ENCODE measurements at regions not wholly inside any gene's neighbourhood (a gene's known extent, or its start where the extent isn't known, plus 50 kb on each side); places are given as distances from the start of the nearest gene placed in this dataset.
"Not testable (repeated sequence)": the region's sequence is repeated elsewhere in the genome, so short reads cannot be mapped to it uniquely, and the experiment has no call there.

DNA sequence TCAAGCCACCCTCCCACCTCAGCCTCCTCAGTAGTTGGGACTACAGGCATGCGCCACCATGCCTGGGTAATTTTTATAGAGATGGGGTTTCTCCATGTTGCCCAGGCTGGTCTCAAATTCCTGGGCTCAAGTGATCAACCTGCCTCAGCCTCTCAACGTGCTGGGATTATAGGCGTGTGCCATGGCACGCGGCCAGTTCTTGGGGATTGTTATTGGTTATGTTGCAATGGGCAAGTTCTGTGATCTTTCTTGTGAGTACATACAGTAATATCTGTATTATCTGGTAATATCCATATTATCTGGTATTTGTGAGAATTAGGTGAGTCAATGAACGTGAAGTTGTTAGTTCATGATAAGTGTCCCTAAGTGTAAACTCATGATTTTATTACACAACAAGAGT, 90.3 kb upstream of the TBL1X start:
- Histone ChIP-seq H3K36me3 (ENCODE audit: low read depth, low read length) (no peaks in the 10 kb centered on the region), H3K9ac (ENCODE audit: low read length) (no peak overlapping the region), H3K9me3 (ENCODE audit: low read length) (no peaks in the 10 kb centered on the region), H3K9me2 (replicated peaks; ENCODE audit: low read length) (no peaks in the 10 kb centered on the region), H3K27ac (ENCODE audit: low read length) (0 out of 2 replicates have a peak overlapping the region, but pooled peaks have one; percentile 9), H3K4me2 (ENCODE audit: low read length) (no peak overlapping the region), H4K20me1 (ENCODE audit: low read length) (no peaks in the 10 kb centered on the region), H3K27me3 (ENCODE audit: low read length) (no peaks in the 10 kb centered on the region), H2AFZ (ENCODE audit: low read length) (no peak overlapping the region), H3K4me1 (ENCODE audit: insufficient read depth, low read length) (peaks cover 27% of the 10 kb centered on the region), H3K4me3 (ENCODE audit: low read length) (no peak overlapping the region), H3K79me2 (ENCODE audit: low read length) (no peaks in the 10 kb centered on the region), H3F3A (ENCODE audit: low read length, unreplicated experiment) (no peaks in the 10 kb centered on the region)
- ChIA-PET CTCF (no interaction called here), POLR2A (ENCODE audit: unreplicated experiment) (interaction anchor here (0.6 kb wide), 1 partner anchor 33 kb away, joined by 7 read pairs; no protein-coding TSS in a partner anchor)
- BruUV-seq (replicated peaks), result no TSS peak
- peak; percentile 8; the same call in 1 of the 2 replicates for ATAC-seq
- DNase-seq, result peak; percentile 40
- TF ChIP-seq EZH2 (IDR thresholded peaks at IDR 0.05; ENCODE audit: low read length, unreplicated experiment) (no peak), EZH2phosphoT487 (IDR thresholded peaks at IDR 0.05; ENCODE audit: borderline replicate concordance, low read length) (no peak)
- TF ChIP-seq, protein P1, sequence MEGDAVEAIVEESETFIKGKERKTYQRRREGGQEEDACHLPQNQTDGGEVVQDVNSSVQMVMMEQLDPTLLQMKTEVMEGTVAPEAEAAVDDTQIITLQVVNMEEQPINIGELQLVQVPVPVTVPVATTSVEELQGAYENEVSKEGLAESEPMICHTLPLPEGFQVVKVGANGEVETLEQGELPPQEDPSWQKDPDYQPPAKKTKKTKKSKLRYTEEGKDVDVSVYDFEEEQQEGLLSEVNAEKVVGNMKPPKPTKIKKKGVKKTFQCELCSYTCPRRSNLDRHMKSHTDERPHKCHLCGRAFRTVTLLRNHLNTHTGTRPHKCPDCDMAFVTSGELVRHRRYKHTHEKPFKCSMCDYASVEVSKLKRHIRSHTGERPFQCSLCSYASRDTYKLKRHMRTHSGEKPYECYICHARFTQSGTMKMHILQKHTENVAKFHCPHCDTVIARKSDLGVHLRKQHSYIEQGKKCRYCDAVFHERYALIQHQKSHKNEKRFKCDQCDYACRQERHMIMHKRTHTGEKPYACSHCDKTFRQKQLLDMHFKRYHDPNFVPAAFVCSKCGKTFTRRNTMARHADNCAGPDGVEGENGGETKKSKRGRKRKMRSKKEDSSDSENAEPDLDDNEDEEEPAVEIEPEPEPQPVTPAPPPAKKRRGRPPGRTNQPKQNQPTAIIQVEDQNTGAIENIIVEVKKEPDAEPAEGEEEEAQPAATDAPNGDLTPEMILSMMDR (conservative IDR thresholded peaks at IDR 0.05; ENCODE audit: low read depth, low read length), result no peak
- intact Hi-C loops (cut with micrococcal nuclease), result no loop called here

DNA sequence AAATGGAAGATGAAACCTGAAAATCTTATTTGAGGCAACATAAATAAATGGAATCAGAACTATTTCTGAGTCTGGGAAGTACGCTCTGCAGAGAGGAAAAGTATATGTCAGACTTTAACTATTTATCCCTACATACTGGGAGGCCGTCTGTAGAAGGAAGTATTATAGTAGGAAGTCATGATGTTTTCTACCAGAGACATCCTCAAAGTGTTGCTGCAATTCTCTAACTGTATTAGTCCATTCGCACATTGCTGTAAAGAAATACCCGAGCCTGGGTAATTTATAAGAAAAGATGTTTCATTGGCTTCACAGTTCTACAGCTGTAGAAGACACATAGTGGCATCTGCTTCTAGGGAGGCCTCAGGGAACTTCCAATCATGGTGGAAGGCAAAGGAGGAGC, 88.7 kb upstream of the TBL1X start:
- Histone ChIP-seq H3K9me2 (replicated peaks; ENCODE audit: low read length) (no peaks in the 10 kb centered on the region), H3K27ac (ENCODE audit: low read length) (no peak overlapping the region), H2AFZ (ENCODE audit: low read length) (no peak overlapping the region), H3K27me3 (ENCODE audit: low read length) (no peaks in the 10 kb centered on the region), H3K9me3 (ENCODE audit: low read length) (no peaks in the 10 kb centered on the region), H3K9ac (ENCODE audit: low read length) (no peak overlapping the region), H4K20me1 (ENCODE audit: low read length) (no peaks in the 10 kb centered on the region), H3K4me1 (ENCODE audit: insufficient read depth, low read length) (peaks cover 39% of the 10 kb centered on the region), H3K36me3 (ENCODE audit: low read depth, low read length) (no peaks in the 10 kb centered on the region), H3F3A (ENCODE audit: low read length, unreplicated experiment) (no peaks in the 10 kb centered on the region), H3K4me3 (ENCODE audit: low read length) (no peak overlapping the region), H3K79me2 (ENCODE audit: low read length) (no peaks in the 10 kb centered on the region), H3K4me2 (ENCODE audit: low read length) (no peak overlapping the region)
- intact Hi-C loops (cut with micrococcal nuclease), result no loop called here
- POLR2A ChIA-PET (ENCODE audit: unreplicated experiment), result no interaction called here
- DNase-seq (no peak), ATAC-seq (no peak)
- CTCF ChIA-PET, result no interaction called here
- TF ChIP-seq, protein P1 (conservative IDR thresholded peaks at IDR 0.05; ENCODE audit: low read depth, low read length), result no peak
- TF ChIP-seq EZH2 (IDR thresholded peaks at IDR 0.05; ENCODE audit: low read length, unreplicated experiment), result no peak
- no peak for TF ChIP-seq EZH2phosphoT487 (IDR thresholded peaks at IDR 0.05; ENCODE audit: borderline replicate concordance, low read length)
- BruUV-seq (replicated peaks), result no TSS peak

GRCh38 chrX:9377216-9377615, 87.6 kb upstream of the TBL1X start:
- BruUV-seq (replicated peaks); CTCF ChIA-PET: not testable (repeated sequence)

More at GRCh38 chrX:9377216-9377615, 87.6 kb upstream of the TBL1X start:
- H3K27me3 ChIP-seq (ENCODE audit: low read length); H3K79me2 ChIP-seq (ENCODE audit: low read length); H3K4me3 ChIP-seq (ENCODE audit: low read length); H3F3A ChIP-seq (ENCODE audit: low read length, unreplicated experiment); POLR2A ChIA-PET (ENCODE audit: unreplicated experiment); H3K27ac ChIP-seq (ENCODE audit: low read length); DNase-seq; intact Hi-C loops (cut with micrococcal nuclease); H3K9me2 ChIP-seq (replicated peaks; ENCODE audit: low read length); H4K20me1 ChIP-seq (ENCODE audit: low read length); H3K4me2 ChIP-seq (ENCODE audit: low read length); H3K9ac ChIP-seq (ENCODE audit: low read length); H3K9me3 ChIP-seq (ENCODE audit: low read length); ATAC-seq; H2AFZ ChIP-seq (ENCODE audit: low read length); H3K36me3 ChIP-seq (ENCODE audit: low read depth, low read length): not testable (repeated sequence)
- peaks cover 39% of the 10 kb centered on the region for H3K4me1 ChIP-seq (ENCODE audit: insufficient read depth, low read length)

All from PC-3 (cell line).